ENCODE measurements at regions not wholly inside any gene's neighbourhood (a gene's known extent, or its start where the extent isn't known, plus 50 kb on each side); places are given as distances from the start of the nearest gene placed in this dataset.

DNA sequence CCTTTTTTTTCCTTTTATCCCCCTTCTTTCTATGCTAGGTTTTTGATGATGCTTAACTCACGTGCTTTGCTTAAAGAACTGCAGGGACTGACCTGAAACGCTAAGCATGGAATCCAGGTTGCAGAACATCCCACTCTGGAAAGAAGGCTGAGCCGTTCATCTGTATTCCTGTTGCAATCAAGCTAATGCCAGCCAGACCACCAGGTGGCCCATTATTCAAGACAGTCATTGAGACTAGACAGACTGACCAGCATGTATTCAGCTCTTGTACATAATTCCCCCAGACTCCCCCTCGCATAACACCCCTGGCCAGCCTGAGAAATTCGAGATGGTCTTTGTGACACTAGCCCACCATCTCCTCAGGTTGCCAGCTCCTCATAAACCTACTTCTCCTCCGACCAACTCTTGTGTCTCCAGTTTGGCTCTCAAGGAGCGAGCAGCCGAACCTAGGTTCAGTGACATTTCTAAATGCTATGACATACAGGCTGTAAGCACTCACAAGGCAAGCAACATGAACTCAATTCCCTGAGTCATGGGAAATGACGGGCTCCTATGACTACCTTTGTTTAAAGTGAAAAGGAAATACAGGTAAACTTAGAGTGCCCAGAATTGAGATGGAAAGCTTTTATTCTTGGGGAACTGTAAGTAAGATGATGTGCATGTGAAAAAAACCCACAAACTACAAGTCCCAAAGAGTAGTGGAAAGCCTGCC lies 309.3 kb upstream of the CDYL start:
- in situ Hi-C loops (cut with MboI; ENCODE audit: low sequenced_read_pairs) = no loop called here

DNA sequence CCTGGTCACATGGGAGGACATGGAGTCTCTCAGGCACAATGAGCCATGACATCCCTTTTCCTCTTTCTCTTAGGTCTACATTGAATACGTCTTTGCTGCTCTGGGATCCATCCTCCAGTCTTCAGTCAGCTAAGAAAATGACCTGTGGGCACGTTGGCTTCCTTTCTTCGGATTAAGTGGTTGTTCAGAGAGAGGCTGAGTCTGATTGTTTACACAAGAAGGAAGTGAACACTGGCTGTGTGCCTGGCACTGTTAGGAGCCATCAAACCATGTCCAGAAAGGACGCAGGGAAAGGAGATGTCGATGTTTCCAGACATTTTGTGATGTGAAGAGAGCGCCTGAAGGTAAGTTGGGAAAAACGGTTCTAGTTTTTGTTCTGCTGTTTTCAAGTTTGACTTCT lies 309.9 kb upstream of the CDYL start:
- in situ Hi-C loops (cut with MboI; ENCODE audit: low sequenced_read_pairs) = no loop called here

DNA sequence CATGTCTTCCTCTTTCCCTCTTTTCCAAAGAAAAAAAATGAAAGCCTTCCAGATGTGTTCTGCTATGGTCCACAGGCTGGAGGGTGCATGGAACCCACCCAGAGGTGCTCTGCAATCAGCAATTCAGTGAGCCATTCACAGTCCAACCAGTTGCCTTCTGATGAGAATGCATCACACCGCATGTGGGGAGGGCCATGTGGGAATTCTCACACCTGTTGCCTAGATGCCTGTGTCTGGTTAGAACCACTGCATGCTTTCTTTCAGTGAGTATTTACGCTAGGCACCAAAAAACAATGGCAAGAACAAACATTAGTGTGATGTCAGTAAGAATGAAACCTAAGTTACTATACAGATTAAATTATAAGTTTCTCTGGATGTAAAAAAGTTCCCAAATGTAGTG lies 311.6 kb upstream of the CDYL start:
- in situ Hi-C loops (cut with MboI; ENCODE audit: low sequenced_read_pairs) = no loop called here

DNA sequence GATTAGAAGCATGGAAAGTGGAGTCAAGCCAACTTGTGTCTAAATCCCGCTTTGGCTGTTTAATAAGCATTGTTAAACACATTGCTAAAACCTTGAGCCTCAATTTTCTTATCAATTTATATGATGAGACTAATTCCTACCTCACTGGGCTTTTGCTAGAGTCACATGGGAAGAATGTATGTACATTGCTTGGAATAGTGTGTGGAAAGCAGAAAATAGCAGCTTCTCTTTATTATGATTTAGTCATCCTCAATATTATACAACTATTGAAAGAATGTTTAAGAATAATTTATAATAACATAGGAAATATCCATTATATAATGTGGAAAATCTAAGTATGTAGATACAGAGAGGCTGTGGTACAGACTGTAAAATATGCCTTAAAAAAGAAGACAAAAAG lies 313.0 kb upstream of the CDYL start:
- in situ Hi-C loops (cut with MboI; ENCODE audit: low sequenced_read_pairs) = no loop called here

DNA sequence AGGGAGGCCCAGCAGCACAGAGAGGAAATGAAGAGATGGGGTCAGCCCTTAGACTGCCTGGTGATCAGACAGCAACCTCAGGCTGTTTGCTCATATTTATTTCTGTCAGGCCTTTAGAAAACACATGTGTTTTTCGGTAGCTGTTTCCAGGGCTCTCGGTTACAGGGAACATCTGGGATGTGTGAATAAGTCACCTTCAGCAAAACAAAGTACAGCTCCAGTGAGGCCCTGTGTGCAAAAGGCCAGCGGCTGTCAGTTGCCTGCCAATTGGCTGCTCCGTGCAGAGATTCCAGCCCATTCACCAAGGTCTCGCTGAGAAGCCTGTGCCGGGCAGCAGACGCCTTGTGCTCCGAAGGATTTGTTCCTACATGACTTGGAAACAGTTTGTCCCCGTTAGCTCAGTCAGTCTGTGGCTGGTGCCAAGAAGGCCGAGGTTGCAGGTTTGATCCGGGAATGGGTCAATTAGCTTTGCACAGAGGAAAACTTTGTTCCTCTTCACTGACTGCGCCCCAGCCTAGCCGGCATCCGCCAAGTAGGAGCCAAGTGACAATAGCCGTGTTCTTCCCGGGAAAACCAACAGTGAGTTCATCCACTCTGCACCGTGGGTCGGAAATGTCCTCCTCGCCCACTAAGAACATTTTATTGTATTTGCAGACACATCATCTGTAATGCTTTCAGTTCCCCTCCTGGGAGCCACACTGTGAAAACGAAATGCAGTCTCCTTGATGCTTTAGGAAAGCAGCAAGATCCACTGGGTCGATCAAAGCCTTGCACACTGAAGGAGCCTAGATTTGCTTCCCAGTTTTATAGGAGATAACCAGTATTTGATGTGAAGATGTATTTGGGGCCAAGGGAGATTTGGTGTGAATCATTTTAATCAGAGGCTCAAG lies 315.4 kb upstream of the CDYL start:
- in situ Hi-C loops (cut with MboI; ENCODE audit: low sequenced_read_pairs) = no loop called here

DNA sequence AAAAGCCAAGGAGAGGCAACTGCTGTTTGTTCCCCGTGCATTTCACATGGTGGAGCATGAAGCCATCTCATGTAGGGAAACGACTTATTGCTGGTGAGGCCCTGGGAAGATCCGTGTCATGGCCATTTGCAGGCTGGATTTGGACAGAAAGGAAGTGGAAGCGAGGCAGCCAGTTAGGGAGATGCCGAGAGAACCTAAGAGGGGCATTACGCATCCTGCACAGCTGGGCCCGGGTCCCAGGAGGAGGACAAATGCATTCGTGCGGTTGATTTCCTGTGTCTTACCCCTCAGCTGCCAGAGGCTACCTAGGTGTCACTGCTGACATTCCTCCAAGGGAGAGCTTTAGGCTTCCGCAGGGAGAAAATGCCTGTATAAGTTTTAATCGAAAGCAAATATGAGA lies 316.2 kb upstream of the CDYL start:
- in situ Hi-C loops (cut with MboI; ENCODE audit: low sequenced_read_pairs) = no loop called here

DNA sequence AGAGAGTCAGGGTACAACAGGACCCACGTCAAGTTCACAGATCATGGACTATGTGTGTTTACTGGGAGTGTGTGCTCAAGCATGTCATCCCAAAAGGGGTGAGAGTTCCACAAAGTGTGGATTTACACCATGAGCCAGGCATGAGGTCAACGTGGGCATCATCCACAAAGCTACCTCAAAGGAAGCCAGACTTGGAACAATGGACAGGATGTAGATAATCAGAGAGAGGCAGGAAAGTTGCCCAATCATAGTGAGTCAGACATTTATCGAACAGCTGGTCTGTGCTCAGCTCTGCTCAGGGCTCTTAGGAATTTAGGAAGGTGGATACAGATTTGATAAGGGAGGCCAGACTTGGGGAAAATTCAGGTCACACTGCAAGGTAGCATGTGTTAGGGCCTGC lies 317.2 kb upstream of the CDYL start:
- in situ Hi-C loops (cut with MboI; ENCODE audit: low sequenced_read_pairs) = no loop called here

DNA sequence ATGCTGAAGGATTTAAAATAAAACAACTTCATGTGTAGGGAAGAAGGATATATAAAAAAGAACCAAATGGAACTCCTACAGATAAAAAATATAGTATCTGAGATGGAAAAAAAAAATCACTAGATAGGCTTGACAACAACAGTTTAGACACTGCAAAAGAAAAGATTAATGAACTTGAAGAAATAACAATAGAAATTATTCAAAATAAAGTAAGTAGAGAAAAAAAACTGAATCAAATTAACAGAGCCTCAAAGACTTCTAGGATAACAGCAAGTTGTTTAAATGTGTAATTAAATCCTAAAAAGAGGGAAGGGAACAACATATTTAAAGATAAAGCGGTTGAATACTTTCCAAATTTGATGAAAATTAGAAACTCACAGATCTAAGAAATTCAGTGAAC lies 316.3 kb upstream of the ECI2 start:
- in situ Hi-C loops (cut with MboI; ENCODE audit: low sequenced_read_pairs) = no loop called here

DNA sequence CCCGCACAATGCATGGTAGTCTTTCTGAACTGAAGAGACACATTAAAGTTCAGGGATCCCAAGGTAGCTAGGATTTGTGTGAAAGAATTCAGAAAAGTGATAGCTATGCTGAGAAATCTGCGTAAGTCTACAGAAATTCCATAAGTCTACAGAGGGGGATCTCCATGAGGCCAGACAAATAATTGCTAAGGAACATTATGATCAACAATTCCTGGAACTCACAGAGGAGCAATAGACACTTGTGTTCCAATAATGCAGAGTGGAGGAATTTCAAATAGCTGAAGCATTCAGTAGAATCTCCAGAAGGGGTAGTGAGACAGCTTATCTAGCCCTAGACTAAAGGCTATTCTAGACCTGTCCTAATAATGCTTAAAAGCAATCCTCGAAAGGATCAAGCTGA lies 315.7 kb upstream of the ECI2 start:
- in situ Hi-C loops (cut with MboI; ENCODE audit: low sequenced_read_pairs) = no loop called here

DNA sequence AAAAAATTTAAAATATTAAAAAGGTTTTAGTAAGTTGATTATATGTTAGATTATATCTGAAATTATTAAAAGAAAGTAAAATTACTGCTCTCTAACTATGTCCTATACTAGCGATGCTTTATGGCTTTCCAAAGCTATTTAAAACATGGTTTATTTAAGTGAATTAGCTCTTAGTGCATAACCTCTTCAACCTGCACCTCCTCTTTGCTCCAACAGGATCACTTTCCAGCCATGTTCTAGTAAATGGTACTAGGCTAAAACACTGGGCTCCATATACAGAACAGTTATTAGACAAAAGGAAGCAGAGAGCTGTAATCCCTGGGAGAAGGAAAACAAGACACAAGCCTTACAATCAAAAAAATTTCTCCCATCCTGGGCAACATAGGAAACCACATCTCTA lies 314.9 kb upstream of the ECI2 start:
- in situ Hi-C loops (cut with MboI; ENCODE audit: low sequenced_read_pairs) = no loop called here

DNA sequence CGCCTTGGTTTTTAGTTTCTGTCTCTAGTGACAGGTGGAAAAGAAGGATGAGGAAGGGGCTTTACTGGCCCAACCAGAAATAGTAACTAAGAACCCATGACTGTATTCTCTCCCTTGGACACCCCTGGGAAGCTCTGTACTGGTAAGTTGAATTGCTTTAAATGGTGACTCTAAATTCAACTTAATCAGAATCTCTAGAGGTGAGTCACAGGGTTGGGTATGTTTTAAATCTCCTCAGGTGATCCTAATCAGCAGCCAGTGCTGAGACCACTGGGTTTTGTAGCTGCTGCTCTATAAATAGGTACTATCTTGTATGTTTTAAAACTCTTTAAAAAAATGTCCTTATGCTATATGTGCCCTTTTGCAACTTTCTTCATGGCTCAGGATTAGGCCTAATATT lies 314.0 kb upstream of the ECI2 start:
- in situ Hi-C loops (cut with MboI; ENCODE audit: low sequenced_read_pairs) = no loop called here

DNA sequence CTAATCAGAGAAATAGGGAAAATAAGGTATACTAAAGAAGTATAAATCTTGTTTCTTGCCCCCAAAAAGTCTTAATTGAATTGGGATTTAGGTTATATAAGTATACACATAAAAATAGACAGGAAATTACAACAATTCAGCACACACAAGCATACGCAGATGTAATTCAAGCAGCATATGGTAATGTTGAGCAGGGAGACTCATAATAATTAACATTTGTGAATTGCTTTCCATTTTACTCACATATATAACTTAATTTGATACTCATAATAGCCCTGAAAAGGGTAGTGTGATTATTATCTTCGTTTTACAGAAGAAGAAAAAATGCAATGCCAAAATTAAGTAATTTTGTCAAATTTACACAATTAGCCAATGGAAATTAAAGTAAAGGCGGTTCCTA lies 313.5 kb upstream of the ECI2 start:
- in situ Hi-C loops (cut with MboI; ENCODE audit: low sequenced_read_pairs) = no loop called here

DNA sequence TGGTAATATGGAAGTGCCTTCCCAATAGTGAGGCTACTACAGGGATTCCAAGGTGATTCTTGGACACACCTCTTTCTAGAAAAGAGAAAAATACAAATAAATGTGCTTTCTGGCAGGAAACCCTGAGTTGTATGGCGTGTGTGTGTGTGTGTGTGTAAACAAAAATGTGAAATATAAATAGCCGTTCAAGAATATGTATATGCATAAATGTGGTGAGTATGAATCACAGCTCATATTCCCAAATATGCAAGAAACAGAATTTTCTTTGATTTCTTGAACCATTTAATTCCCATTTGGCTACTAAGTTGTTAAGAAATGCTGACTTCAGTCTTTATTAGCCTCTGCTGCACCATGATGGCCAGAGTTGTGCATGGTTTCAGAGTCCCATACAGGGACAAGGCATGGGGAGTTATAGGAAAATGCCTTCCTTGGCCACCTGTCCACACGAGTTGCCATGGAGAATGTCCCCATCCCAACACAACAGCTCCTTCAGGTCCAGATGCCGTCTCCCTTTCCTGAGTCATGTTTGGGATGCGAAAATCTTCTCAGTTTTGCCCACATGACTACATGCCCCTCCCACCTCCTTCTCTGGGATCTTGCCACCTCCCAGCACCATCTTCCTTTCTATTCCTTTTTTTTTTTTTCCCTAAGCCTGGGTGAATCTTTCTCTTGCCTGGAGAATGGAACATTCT lies 312.4 kb upstream of the ECI2 start:
- in situ Hi-C loops (cut with MboI; ENCODE audit: low sequenced_read_pairs) = no loop called here

DNA sequence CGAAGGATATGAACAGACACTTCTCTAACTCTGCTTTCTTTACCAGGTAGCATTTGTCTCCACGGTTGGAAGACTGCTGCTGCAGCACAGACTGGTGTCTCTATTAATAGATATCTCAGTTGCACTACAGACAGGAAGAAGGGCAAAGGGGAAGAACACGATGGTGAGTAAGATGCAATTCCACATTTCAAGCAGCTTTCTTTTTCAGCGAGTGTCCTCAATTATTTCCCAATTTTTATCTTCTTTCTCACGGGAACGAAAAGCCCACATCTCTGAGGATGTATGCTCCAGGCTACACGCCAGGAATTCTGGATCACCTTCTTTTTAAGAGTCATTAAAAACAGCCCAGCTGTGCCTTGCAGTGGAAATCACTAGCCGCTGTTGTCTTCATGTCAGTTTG lies 311.6 kb upstream of the ECI2 start:
- in situ Hi-C loops (cut with MboI; ENCODE audit: low sequenced_read_pairs) = no loop called here

DNA sequence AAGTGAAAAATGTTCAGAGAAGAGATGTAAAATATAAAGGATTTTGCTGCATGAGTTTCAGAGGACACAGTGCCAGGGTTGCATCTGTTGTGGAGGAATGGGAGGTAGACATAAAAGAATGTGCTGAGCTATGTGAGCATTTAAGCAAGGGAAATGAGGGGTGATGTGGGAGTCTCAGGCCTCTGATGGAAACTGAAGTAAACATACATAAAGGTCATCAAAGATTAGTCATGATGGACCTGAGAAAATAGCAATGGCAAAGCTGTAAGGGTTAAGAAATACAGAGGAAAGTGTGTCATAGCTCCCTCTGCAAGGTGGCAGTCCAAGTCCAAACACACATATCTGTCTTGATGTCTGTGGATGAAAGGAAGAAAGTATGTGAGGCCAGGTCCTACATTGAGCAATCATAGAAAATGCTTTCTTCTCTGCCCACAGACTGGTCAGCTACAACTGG lies 306.6 kb upstream of the ECI2 start:
- in situ Hi-C loops (cut with MboI; ENCODE audit: low sequenced_read_pairs) = no loop called here

DNA sequence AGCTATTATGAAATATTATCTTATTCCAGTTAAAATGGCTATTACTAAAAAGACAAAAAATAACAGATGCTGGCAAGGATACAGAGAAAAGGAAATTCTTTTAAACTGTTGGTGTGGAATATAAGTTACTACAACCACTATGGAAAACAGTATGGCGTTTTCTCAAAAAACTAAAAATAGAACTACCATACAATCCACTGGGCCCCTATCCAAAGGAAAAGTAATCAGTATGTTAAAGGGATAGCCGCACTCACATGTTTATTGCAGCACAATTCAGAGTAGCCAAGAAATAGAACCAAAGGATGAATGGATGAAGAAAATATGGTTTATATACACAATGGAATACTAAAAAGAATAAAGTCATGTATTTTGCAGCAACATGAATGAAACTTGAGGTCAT lies 303.8 kb upstream of the ECI2 start:
- in situ Hi-C loops (cut with MboI; ENCODE audit: low sequenced_read_pairs) = no loop called here

DNA sequence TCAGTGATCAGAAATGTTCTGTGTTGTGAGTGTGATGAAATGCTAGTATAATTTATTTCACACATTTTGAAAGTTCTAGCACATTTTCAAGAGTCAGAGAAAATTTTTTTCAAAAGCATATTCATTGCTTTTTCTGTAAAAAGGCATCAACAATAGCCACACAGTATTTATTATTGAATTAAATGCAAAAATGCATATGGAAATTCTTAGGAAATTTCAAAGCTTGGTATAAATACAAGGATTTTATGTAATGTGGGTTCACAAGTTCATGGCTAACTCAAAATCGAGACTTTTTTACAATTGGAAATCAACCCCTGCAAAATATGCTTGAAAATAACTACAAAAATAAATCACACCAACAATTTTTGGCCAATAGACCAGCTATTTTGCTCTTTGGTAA lies 302.0 kb upstream of the ECI2 start:
- in situ Hi-C loops (cut with MboI; ENCODE audit: low sequenced_read_pairs) = no loop called here

DNA sequence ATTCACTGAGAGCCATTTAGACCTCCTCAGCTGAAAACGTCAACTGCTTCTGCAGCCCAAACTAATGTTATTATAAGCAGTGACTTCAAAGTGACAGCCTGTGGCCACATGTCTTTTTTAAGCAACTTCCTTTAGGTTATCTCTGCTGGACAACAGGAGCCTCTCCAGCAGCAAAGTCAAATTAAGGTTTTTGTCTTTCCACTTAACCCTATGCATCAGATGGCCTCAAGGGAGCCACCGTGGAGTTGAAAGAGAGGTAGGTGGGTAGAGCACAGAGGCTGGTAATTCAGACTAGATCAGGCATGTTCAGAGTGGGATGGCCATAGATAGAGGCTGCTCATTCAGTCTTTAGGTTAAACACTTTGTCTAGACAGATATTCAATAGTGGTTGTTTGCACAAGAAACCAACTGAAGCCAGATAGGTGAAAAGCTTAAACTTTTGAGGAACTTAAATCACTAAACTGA lies 300.6 kb upstream of the ECI2 start:
- in situ Hi-C loops (cut with MboI; ENCODE audit: low sequenced_read_pairs) = no loop called here

DNA sequence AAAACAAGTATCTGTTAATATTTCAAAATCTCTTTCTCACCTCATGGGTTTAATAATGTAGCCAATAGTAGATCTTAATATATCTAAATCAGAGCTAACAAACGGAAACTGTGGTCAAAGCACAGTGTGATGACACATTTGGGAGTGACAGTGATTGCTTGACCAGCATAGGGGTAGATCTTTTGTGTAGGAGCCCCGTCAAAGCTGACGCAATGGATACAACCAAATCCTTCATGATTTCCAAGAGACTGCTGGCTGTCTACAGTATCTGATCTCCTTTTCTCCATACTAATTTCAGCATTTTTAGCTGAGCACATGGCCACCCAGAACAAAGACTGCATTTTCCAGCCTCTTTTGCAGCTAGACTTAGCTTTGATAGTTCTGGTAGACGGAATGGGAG lies 299.3 kb upstream of the ECI2 start:
- in situ Hi-C loops (cut with MboI; ENCODE audit: low sequenced_read_pairs) = no loop called here

DNA sequence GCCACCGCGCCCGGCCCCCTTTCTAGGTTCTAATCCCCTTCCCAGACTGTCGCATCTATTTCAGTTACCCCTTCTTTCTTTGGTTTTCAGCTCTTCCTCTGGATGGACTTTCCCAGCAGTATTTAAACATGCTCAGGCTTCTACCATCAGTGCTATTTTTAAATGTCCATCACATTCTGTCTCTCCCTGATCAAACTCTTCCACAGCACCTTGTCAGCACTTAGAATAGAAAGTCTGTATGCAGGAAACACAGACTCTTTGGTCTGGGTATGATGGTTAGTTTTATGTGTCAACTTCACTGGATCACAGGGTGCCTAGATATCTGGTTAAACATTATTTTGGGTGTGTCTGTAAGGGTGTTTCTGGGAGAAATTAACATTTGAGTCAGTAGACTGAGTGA lies 297.8 kb upstream of the ECI2 start:
- in situ Hi-C loops (cut with MboI; ENCODE audit: low sequenced_read_pairs) = no loop called here

DNA sequence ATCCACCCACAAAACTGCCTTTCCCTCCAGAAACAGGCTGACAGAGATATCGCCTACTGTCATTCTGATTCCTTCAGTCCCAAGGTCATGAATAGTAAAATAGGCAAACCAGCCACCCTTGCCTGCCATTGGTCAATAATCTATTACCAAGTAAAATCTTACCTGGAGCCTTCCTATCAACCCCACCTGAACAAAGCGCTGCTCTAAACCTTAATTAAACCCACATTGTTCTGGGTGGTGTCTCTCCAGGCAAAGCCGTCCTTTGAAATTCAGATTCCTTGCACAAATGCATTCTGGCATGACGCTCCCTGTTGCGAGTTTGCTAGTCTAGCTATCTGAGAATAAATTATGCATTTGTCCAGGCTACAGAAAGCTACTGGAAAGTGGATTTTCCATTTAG lies 291.6 kb upstream of the ECI2 start:
- in situ Hi-C loops (cut with MboI; ENCODE audit: low sequenced_read_pairs) = no loop called here

DNA sequence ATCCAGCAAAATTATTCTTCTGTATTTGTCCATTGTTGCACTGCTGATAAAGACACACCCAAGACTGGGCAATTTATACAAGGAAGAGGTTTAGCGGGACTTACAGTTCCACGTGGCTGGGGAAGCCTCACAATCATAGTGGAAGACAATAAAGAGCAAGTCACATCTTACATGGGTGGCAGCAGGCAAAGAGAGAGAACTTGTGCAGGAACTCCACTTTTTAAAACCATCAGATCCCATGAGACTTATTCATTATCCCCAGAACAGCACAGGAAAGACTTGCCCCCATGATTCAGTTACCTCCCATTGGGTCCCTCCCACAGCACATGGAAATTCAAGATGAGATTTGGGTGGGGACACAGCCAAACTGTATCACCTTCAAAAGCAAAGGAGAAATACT lies 286.5 kb upstream of the ECI2 start:
- in situ Hi-C loops (cut with MboI; ENCODE audit: low sequenced_read_pairs) = no loop called here
